H1 (cell line): ENCODE measurements at regions not wholly inside any gene's neighbourhood (a gene's known extent, or its start where the extent isn't known, plus 50 kb on each side); places are given as distances from the start of the nearest gene placed in this dataset.

Source experiments
- TF ChIP-seq, protein P1 (sequence below): fragments of 300-600 bp; sonication (generic); IDR thresholded peaks from 2 replicates; pipeline ENCODE4 v1.7.1; 2012; ENCODE audit warnings: low read length, moderate library complexity, mild to moderate bottlenecking, inconsistent platforms; ENCODE audit not compliant: insufficient replicate concordance

DNA sequence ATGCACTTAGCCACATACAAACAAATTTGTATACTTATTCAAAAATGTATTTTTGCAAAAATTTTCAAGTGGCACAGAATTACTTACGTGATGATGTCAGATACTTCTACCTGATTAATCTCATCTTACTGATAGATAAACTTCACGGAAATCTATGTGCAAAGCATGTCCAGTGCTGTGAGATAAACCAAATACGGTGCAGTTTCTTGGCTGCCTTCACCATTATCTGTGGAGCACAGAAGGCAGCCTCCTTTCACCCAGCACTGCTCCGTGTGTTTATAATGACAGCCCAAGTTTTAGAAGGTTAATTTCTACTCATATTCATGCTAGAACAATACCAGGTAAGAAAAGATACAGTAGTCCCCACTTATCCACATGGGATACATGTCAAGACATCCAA, 59.0 kb upstream of the PDE10A start (continued):
- TF ChIP-seq, protein P1, sequence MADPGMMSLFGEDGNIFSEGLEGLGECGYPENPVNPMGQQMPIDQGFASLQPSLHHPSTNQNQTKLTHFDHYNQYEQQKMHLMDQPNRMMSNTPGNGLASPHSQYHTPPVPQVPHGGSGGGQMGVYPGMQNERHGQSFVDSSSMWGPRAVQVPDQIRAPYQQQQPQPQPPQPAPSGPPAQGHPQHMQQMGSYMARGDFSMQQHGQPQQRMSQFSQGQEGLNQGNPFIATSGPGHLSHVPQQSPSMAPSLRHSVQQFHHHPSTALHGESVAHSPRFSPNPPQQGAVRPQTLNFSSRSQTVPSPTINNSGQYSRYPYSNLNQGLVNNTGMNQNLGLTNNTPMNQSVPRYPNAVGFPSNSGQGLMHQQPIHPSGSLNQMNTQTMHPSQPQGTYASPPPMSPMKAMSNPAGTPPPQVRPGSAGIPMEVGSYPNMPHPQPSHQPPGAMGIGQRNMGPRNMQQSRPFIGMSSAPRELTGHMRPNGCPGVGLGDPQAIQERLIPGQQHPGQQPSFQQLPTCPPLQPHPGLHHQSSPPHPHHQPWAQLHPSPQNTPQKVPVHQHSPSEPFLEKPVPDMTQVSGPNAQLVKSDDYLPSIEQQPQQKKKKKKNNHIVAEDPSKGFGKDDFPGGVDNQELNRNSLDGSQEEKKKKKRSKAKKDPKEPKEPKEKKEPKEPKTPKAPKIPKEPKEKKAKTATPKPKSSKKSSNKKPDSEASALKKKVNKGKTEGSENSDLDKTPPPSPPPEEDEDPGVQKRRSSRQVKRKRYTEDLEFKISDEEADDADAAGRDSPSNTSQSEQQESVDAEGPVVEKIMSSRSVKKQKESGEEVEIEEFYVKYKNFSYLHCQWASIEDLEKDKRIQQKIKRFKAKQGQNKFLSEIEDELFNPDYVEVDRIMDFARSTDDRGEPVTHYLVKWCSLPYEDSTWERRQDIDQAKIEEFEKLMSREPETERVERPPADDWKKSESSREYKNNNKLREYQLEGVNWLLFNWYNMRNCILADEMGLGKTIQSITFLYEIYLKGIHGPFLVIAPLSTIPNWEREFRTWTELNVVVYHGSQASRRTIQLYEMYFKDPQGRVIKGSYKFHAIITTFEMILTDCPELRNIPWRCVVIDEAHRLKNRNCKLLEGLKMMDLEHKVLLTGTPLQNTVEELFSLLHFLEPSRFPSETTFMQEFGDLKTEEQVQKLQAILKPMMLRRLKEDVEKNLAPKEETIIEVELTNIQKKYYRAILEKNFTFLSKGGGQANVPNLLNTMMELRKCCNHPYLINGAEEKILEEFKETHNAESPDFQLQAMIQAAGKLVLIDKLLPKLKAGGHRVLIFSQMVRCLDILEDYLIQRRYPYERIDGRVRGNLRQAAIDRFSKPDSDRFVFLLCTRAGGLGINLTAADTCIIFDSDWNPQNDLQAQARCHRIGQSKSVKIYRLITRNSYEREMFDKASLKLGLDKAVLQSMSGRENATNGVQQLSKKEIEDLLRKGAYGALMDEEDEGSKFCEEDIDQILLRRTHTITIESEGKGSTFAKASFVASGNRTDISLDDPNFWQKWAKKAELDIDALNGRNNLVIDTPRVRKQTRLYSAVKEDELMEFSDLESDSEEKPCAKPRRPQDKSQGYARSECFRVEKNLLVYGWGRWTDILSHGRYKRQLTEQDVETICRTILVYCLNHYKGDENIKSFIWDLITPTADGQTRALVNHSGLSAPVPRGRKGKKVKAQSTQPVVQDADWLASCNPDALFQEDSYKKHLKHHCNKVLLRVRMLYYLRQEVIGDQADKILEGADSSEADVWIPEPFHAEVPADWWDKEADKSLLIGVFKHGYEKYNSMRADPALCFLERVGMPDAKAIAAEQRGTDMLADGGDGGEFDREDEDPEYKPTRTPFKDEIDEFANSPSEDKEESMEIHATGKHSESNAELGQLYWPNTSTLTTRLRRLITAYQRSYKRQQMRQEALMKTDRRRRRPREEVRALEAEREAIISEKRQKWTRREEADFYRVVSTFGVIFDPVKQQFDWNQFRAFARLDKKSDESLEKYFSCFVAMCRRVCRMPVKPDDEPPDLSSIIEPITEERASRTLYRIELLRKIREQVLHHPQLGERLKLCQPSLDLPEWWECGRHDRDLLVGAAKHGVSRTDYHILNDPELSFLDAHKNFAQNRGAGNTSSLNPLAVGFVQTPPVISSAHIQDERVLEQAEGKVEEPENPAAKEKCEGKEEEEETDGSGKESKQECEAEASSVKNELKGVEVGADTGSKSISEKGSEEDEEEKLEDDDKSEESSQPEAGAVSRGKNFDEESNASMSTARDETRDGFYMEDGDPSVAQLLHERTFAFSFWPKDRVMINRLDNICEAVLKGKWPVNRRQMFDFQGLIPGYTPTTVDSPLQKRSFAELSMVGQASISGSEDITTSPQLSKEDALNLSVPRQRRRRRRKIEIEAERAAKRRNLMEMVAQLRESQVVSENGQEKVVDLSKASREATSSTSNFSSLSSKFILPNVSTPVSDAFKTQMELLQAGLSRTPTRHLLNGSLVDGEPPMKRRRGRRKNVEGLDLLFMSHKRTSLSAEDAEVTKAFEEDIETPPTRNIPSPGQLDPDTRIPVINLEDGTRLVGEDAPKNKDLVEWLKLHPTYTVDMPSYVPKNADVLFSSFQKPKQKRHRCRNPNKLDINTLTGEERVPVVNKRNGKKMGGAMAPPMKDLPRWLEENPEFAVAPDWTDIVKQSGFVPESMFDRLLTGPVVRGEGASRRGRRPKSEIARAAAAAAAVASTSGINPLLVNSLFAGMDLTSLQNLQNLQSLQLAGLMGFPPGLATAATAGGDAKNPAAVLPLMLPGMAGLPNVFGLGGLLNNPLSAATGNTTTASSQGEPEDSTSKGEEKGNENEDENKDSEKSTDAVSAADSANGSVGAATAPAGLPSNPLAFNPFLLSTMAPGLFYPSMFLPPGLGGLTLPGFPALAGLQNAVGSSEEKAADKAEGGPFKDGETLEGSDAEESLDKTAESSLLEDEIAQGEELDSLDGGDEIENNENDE, result no peak
- TF ChIP-seq, all 59 proteins: peak for 0
